ENCODE measurements at regions not wholly inside any gene's neighbourhood (a gene's known extent, or its start where the extent isn't known, plus 50 kb on each side); places are given as distances from the start of the nearest gene placed in this dataset.

- DNase-seq (ENCODE audit: low read depth, low spot score), result no peak
- in situ Hi-C loops (cut with HindIII; ENCODE audit: low sequenced_read_pairs), result no loop called here
- TF ChIP-seq CTCF (IDR thresholded peaks at IDR 0.05; ENCODE audit: low read depth, low read length), result no peak
- H3K4me3 ChIP-seq (ENCODE audit: low read depth, low read length), result no peak overlapping the region
Observed at GRCh38 chr4:24745172-24745895, 50.0 kb upstream of the SOD3 start.
